Lower leg skin (tissue), 4 donors: ENCODE measurements at regions not wholly inside any gene's neighbourhood (a gene's known extent, or its start where the extent isn't known, plus 50 kb on each side); places are given as distances from the start of the nearest gene placed in this dataset.

Experiments
- DNase-seq, 2 donors: peaks; one replicate each; pipeline ENCODE4 v3.0.0-alpha.2; 2019; ENCODE audit warnings: low spot score in 2 of 2
- H3K4me3 ChIP-seq: fragments of 200-600 bp; sonication (generic); 2 replicates; pipeline ENCODE4 v1.5.1; 2017; ENCODE audit warnings: mild to moderate bottlenecking, low read depth; ENCODE audit not compliant: poor library complexity, severe bottlenecking
- CTCF ChIP-seq, 3 donors: fragments of 450-650 bp; IDR thresholded peaks; one replicate each; pipeline ENCODE4 v1.5.1; 2016; ENCODE audit warnings: antibody characterized with exemption in 3 of 3, mild to moderate bottlenecking in 3 of 3, moderate library complexity in 2 of 3
- POLR2A ChIP-seq, 2 donors: fragments of 450-650 bp; IDR thresholded peaks; one replicate each; pipeline ENCODE4 v1.6.1; 2016 to 2017; ENCODE audit warnings: antibody characterized with exemption in 2 of 2, mild to moderate bottlenecking in 1 of 2, moderate library complexity in 1 of 2
- WGBS, 2 donors: methylation state at CpG; one replicate each; pipeline ENCODE4 v1.1.5; 2018; 5-methylcytosine and 5-hydroxymethylcytosine counted together
- intact Hi-C: fragments of 100-400 bp; cut with DNase I; formaldehyde crosslinking; loops from one replicate; pipeline ENCODE4 v1.15.0; 2023; ENCODE audit warnings: low total_unique reads

GRCh38 chr13:54742984-54743383 is 1714.4 kb downstream of the OLFM4 start:
- TF ChIP-seq POLR2A (IDR thresholded peaks at IDR 0.05) (no peak), CTCF (IDR thresholded peaks at IDR 0.05) (no peak)
- intact Hi-C loops: no loop called here
- H3K4me3 ChIP-seq: no peak overlapping the region
- no peak for DNase-seq

GRCh38 chr13:54744747-54745146 is 1716.1 kb downstream of the OLFM4 start:
- TF ChIP-seq POLR2A (IDR thresholded peaks at IDR 0.05): no peak
- no peak for TF ChIP-seq CTCF (IDR thresholded peaks at IDR 0.05)
- H3K4me3 ChIP-seq: no peak overlapping the region
- intact Hi-C loops: no loop called here
- DNase-seq: no peak

- intact Hi-C loops: no loop called here
- no peak for TF ChIP-seq POLR2A (IDR thresholded peaks at IDR 0.05)
- no peak for TF ChIP-seq CTCF (IDR thresholded peaks at IDR 0.05)
- DNase-seq: no peak
- 64 to 70% methylated on average over 3 of the region's 3 CpGs for WGBS, 2 donors
- no peak overlapping the region for H3K4me3 ChIP-seq
Measured at GRCh38 chr13:54750521-54750920, 1721.9 kb downstream of the OLFM4 start.

GRCh38 chr13:54758795-54759194 is 1730.2 kb downstream of the OLFM4 start:
- TF ChIP-seq CTCF (IDR thresholded peaks at IDR 0.05) (no peak), POLR2A (IDR thresholded peaks at IDR 0.05) (no peak)
- intact Hi-C loops: no loop called here
- DNase-seq: no peak
- H3K4me3 ChIP-seq: no peak overlapping the region

- WGBS, 2 donors: 85 to 88% methylated on average over 2 of the region's 2 CpGs
- no peak for DNase-seq
- H3K4me3 ChIP-seq: no peak overlapping the region
- intact Hi-C loops: no loop called here
- TF ChIP-seq POLR2A (IDR thresholded peaks at IDR 0.05): no peak
- TF ChIP-seq CTCF (IDR thresholded peaks at IDR 0.05): no peak
Measured at GRCh38 chr13:54768214-54768613, 1739.6 kb downstream of the OLFM4 start.

- H3K4me3 ChIP-seq: no peak overlapping the region
- no peak for DNase-seq
- no peak for TF ChIP-seq CTCF (IDR thresholded peaks at IDR 0.05)
- no peak for TF ChIP-seq POLR2A (IDR thresholded peaks at IDR 0.05)
- WGBS, 2 donors: 79 to 82% methylated on average over 10 to 13 of the region's 13 CpGs
- intact Hi-C loops: no loop called here
Measured at GRCh38 chr13:54775501-54776191, 1747.0 kb downstream of the OLFM4 start.
